ENCODE measurements at regions not wholly inside any gene's neighbourhood (a gene's known extent, or its start where the extent isn't known, plus 50 kb on each side); places are given as distances from the start of the nearest gene placed in this dataset.
A peak's percentile ranks its signal among the peaks of the same experiment; 100 is the strongest.

DNA sequence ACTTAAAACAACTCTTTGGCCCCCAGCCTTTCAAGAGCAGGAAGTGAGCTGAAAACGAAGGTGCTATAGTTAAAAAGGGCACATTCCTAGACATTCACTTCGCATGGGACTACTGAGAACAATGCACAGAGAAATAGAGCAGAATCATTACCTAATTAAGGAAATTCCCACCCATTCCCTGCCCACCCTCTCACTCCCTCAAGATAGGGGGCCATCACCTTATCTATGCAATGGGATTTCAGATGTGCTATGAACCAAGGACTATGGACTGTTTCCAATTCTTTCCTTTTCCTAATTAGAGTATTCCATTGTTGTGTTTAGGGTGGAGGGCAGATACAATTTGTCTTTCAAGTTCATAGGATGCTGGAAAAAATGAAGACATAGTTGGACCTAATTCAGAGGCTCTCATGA lies 476.8 kb downstream of the CETN3 start:
- DNase-seq (ENCODE audit: low read depth, low spot score) = peak; percentile 43

- DNase-seq (ENCODE audit: low read depth, low spot score) = peak; percentile 46
Measured at GRCh38 chr5:89930591-89931392, 478.8 kb downstream of the CETN3 start.

GRCh38 chr5:89929834-89930233 lies 479.7 kb downstream of the CETN3 start:
- DNase-seq (ENCODE audit: low read depth, low spot score) = no peak

DNA sequence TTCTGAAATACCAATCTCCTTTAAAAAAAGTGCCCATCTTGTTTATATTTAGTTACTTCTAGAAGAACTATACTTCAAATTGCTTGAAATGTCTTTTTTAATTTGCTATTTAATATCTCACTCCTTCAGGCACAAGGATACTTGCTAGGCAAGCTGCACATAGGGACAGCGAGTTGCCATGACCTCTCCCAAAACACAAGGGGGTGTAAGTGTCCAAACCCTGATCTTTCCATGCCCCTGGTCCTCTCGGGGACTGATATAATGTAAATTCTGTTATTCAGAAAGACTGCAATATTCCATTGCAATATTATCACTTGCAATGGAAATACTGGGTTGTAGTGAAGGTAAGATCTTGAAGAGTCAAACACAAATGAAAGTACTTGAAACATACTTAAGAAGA lies 480.4 kb downstream of the CETN3 start:
- DNase-seq (ENCODE audit: low read depth, low spot score) = no peak

DNA sequence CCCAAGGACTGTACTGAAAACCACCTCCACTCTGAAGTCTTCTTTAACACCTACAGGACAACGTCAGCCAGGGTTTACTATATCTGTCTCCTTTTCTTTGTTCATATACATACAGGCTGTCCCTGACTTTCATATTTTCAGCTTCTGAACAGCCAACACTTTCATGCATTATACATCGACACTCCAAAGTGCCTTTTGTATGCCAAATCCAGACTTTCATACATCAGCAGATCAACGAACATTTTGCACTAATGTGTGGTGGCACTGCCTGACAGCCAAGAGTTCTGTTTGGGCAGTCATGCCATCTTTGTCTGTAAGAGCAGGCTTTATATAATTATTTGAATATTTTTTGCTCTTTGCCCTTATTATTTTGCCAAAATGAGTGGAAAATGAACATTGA lies 487.4 kb downstream of the CETN3 start:
- no peak for DNase-seq (ENCODE audit: low read depth, low spot score)

DNA sequence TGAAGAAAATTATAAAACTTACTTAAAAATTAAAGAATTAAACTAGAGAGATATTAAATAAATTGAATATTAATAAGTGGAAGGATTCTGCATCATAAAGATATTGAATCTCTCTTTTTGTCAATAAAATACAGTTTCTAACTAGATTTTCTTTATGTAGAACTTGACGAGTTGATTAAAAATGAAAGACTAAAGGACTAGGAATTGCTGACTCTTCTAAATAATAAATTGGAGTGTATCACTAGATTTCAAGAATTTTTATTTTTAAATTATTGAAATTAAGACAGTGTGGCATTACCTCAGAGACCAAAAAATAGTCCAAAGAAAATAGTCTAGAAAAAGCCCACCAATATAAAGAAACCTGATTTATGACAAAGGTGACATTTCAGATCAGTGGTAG lies 492.4 kb downstream of the CETN3 start:
- no peak for DNase-seq (ENCODE audit: low read depth, low spot score)

GRCh38 chr5:89916131-89916530 lies 493.4 kb downstream of the CETN3 start:
- DNase-seq (ENCODE audit: low read depth, low spot score) = no peak

GRCh38 chr5:89908876-89909275 lies 500.7 kb downstream of the CETN3 start:
- no peak for DNase-seq (ENCODE audit: low read depth, low spot score)

DNA sequence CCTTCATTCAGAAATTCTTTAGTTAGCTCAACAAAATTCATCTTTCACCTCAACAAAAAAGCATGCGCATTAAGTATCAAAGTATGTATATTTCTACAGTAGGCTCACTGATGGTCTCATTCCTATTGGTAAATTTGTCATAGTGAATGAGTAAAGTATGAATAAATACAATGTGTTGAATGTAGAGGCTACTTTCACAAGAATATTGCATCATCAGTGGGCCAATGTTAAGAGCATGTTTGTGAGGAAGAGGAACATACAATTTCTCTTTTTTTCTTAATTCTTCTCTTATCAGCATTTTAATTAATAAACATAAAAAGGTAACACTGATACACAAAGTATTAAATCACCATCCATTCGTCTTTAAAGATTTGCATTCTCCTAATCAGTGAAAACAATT lies 505.1 kb downstream of the CETN3 start:
- DNase-seq (ENCODE audit: low read depth, low spot score) = no peak

DNA sequence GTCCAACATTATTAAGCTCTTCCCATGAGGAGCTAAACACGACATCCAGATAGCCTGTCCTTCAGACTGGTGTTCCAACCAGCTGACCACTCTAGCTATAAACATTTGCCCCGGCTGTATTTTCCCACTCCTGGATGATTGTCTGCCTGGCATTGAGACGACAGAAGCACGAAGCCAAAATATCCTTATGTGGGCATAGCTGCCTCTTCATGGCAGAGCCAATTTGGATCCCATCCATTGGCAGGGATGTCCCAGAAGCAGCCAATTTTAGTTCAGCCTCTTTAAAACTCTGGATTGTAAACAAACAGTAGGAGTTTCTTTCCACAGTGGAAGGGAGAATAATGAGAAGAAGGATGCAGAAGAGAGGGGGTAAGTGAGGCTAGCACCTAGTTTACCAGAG lies 507.6 kb downstream of the CETN3 start:
- DNase-seq (ENCODE audit: low read depth, low spot score) = no peak

- no peak for DNase-seq (ENCODE audit: low read depth, low spot score)
Measured at GRCh38 chr5:89901346-89901745, 508.2 kb downstream of the CETN3 start.

- DNase-seq (ENCODE audit: low read depth, low spot score) = no peak
Measured at GRCh38 chr5:89900346-89900745, 509.2 kb downstream of the CETN3 start.

GRCh38 chr5:89899559-89899958 lies 510.0 kb downstream of the CETN3 start:
- no peak for DNase-seq (ENCODE audit: low read depth, low spot score)

GRCh38 chr5:89893546-89893945 lies 516.0 kb downstream of the CETN3 start:
- no peak for DNase-seq (ENCODE audit: low read depth, low spot score)

- DNase-seq (ENCODE audit: low read depth, low spot score) = no peak
Measured at GRCh38 chr5:89885670-89886069, 523.9 kb downstream of the CETN3 start.

GRCh38 chr5:89883967-89884366 lies 525.6 kb downstream of the CETN3 start:
- DNase-seq (ENCODE audit: low read depth, low spot score) = no peak

GRCh38 chr5:89878140-89879132 lies 531.1 kb downstream of the CETN3 start:
- DNase-seq (ENCODE audit: low read depth, low spot score) = no peak

GRCh38 chr5:89871906-89872305 lies 537.6 kb downstream of the CETN3 start:
- DNase-seq (ENCODE audit: low read depth, low spot score) = no peak

DNA sequence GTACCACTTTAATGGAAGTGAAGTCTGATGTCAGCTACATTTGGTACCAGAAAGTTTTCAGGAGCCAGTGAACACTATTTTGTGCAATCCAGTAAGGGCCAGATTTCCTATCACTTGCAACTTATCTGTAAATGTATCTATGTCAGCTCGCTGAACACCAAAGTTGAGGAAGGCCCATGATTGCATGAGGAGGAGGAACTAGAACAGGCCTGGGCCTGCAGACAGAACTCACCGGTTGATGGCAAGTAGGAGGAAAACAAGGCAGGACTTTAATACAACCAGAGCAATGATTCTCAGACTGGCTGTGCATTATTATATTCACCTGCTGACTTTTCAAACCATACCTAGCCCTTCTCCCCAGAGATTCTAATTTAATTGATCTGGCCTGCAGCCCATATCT lies 540.2 kb downstream of the CETN3 start:
- no peak for DNase-seq (ENCODE audit: low read depth, low spot score)

- DNase-seq (ENCODE audit: low read depth, low spot score) = no peak
Measured at GRCh38 chr5:89866410-89866809, 543.1 kb downstream of the CETN3 start.

GRCh38 chr5:89864941-89865340 lies 544.6 kb downstream of the CETN3 start:
- no peak for DNase-seq (ENCODE audit: low read depth, low spot score)

DNA sequence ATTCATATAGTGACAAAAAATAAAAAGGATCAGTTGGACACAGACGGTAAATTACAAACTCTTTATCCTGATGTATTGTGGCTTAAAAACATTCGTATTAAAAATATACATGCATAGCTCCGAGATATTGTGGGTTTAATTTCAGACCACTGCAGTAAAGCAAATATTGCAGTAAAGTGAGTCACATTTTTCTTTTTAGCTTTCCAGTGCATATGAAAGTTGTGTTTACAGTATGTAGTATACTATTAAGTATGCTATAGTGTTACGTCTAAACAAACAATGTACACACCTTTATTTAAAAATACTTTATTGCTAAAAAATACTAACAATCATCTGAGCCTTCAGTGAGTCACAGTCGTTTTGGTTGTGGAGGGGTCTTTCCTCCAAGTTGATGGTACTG lies 551.8 kb downstream of the CETN3 start:
- DNase-seq (ENCODE audit: low read depth, low spot score) = no peak

Measured in pulmonary artery endothelial cell (primary cell).